Kidney (tissue), 13 donors: ENCODE measurements at regions not wholly inside any gene's neighbourhood (a gene's known extent, or its start where the extent isn't known, plus 50 kb on each side); places are given as distances from the start of the nearest gene placed in this dataset.

Experiments
- DNase-seq, 5 donors: peaks; one replicate each; pipeline ENCODE4 v3.0.0-alpha.2; 2013 to 2020
- FAIRE-seq: peaks from 2 replicates; lab custom pipeline; 2012; peaks lifted over from hg19 to GRCh38; lab: Jason Lieb, UNC
- H3K27ac ChIP-seq, 2 donors: one replicate each; pipeline ENCODE4 v1.7.0; 2013; ENCODE audit warnings: low read depth in 2 of 2, low read length in 2 of 2, inconsistent platforms in 1 of 2
- H3K27me3 ChIP-seq: one replicate; pipeline ENCODE4 v1.7.1; 2013; ENCODE audit warnings: low read length, inconsistent platforms; ENCODE audit not compliant: control insufficient read depth, insufficient read depth
- H3K36me3 ChIP-seq, 3 donors: one replicate each; pipeline versions ENCODE4 v1.7.0 to v1.7.1; 2013; ENCODE audit warnings: low read length in 3 of 3, control low read depth in 1 of 3, inconsistent platforms in 1 of 3; ENCODE audit not compliant: insufficient read depth in 3 of 3, control insufficient read depth in 2 of 3
- H3K4me1 ChIP-seq, 3 donors: one replicate each; pipeline versions ENCODE4 v1.7.0 to v1.7.1; 2013; ENCODE audit warnings: low read length in 3 of 3, inconsistent platforms in 1 of 3, low read depth in 1 of 3; ENCODE audit not compliant: control insufficient read depth in 2 of 3, insufficient read depth in 2 of 3
- H3K4me3 ChIP-seq, 3 donors: one replicate each; pipeline versions ENCODE4 v1.7.0 to v1.8.1; 2013; ENCODE audit warnings: low read length in 3 of 3, control low read depth in 1 of 3, inconsistent platforms in 1 of 3
- H3K9ac ChIP-seq, 3 donors: one replicate each; pipeline versions ENCODE4 v1.7.0 to v1.7.1; 2013; ENCODE audit warnings: low read length in 3 of 3, control low read depth in 1 of 3, inconsistent platforms in 1 of 3
- H3K9me3 ChIP-seq, 3 donors: one replicate each; pipeline versions ENCODE4 v1.7.0 to v1.7.1; 2013; ENCODE audit warnings: low read length in 3 of 3, control low read depth in 1 of 3, inconsistent platforms in 1 of 3; ENCODE audit not compliant: control insufficient read depth in 2 of 3, insufficient read depth in 1 of 3
- CTCF ChIP-seq: IDR thresholded peaks from 3 replicates; pipeline ENCODE4 v1.5.1; 2012; ENCODE audit warnings: mild to moderate bottlenecking, moderate library complexity, borderline replicate concordance; ENCODE audit not compliant: insufficient read depth; ENCODE audit errors: extremely low read depth
- intact Hi-C: fragments of 100-400 bp; cut with DNase I; formaldehyde crosslinking; loops from one replicate; pipeline ENCODE4 v1.11.1; 2022
- donor health status: control.
- donor health status: control.
- donor health status: control.
- donor health status: control.
- donor health status: control.
- donor health status: DM: yes; HTN: yes; CAD: no.
- donor health status: Normal renal cell carcinoma (clear cell type).

GRCh38 chr6:163694072-163694471, 279.6 kb downstream of the QKI start:
- no peak for TF ChIP-seq CTCF
- Histone ChIP-seq H3K4me1 (no peaks in the 10 kb centered on the region), H3K9ac (no peak overlapping the region), H3K9me3 (no peaks in the 10 kb centered on the region), H3K36me3 (no peaks in the 10 kb centered on the region), H3K27me3 (no peaks in the 10 kb centered on the region), H3K27ac (no peak overlapping the region), H3K4me3 (no peak overlapping the region)
- FAIRE-seq (no peak), DNase-seq (no peak)
- intact Hi-C loops = no loop called here

DNA sequence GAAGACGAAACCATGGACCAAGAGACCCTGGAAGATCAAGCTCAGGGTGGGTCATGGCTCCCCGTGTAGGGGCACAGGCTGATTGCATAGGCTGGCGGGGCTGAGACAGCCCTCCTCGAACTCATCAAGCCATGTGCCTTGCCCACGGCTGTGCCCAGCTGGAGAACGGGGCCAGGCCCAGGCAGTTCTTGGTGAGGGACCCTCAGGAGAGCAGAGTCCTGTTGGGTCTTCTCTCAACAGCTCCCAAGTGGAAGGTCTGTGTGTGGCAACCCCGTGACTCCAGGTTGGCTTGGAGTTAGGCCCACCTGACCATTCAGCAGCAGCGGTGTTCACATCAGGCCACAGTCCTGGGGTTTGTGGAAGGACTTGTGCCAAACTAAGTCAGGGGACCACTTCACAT, 276.5 kb downstream of the QKI start:
- intact Hi-C loops = no loop called here
- no peak for FAIRE-seq
- TF ChIP-seq CTCF = no peak

DNA sequence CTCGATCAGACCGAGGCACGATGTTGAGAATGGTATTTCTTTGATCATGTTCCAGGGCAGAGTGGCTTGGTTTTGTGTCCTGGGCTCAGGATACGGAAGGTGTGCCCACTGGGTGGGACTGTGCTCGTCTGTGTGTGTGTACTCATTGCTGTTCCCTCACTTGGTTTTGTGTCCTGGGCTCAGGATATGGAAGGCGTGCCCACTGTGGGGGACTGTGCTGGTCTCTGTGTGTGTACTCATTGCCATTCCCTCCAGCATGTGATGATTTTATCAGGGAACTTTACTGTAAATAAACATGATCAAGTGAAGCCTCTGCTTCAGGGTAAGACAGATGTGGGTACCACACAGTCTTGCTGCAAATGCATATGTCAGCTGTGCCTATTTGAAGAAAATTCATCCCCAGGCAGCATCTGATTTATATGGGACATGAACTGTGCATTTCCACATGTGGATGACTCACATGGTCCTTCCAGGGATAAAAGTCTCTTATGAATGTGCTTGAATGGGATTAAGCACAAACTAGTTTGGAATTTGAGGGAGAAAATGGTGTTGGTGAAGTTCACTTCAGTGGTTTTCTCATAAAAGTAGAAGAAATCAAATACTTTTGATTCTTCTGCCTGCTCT, 274.3 kb downstream of the QKI start:
- no peak for TF ChIP-seq CTCF
- Histone ChIP-seq H3K9ac (no peak overlapping the region), H3K4me1 (no peaks in the 10 kb centered on the region), H3K27ac (no peak overlapping the region), H3K27me3 (no peaks in the 10 kb centered on the region), H3K4me3 (no peak overlapping the region), H3K9me3 (no peaks in the 10 kb centered on the region), H3K36me3 (no peaks in the 10 kb centered on the region)
- DNase-seq = no peak
- no peak for FAIRE-seq
- intact Hi-C loops = no loop called here

More for the DNA sequence above, 276.5 kb downstream of the QKI start:
- DNase-seq = peak in 1 of 5 donors; percentile 53
- H3K9me3 ChIP-seq = no peaks in the 10 kb centered on the region
- no peaks in the 10 kb centered on the region for H3K4me1 ChIP-seq
- no peaks in the 10 kb centered on the region for H3K36me3 ChIP-seq
- H3K9ac ChIP-seq = no peak overlapping the region
- no peak overlapping the region for H3K4me3 ChIP-seq
- no peaks in the 10 kb centered on the region for H3K27me3 ChIP-seq
- H3K27ac ChIP-seq = no peak overlapping the region

DNA sequence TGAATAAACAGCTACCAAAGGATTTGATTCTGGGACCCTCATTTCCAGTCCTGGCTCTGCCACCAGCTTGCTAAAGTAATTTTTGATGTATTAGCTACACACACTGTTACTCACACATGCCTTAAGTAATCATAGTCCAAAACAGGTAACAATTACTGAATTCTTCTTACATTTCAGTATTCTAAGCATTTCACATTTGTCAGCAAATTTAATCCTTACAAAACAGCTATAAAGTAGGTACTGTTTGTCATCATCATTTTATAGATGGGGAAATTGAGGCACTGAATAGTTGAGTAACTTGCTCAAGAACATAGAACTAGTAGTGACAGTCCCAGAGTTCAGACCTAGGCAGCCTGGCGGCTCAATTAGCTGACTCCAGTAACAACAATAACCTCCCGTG, 272.6 kb downstream of the QKI start:
- H3K4me1 ChIP-seq = no peaks in the 10 kb centered on the region
- no peak overlapping the region for H3K27ac ChIP-seq
- no peak overlapping the region for H3K9ac ChIP-seq
- FAIRE-seq (no peak), DNase-seq (no peak)
- H3K27me3 ChIP-seq = no peaks in the 10 kb centered on the region
- intact Hi-C loops = no loop called here
- no peak overlapping the region for H3K4me3 ChIP-seq
- TF ChIP-seq CTCF = no peak
- H3K9me3 ChIP-seq = no peaks in the 10 kb centered on the region
- no peaks in the 10 kb centered on the region for H3K36me3 ChIP-seq
